ENCODE measurements at regions not wholly inside any gene's neighbourhood (a gene's known extent, or its start where the extent isn't known, plus 50 kb on each side); places are given as distances from the start of the nearest gene placed in this dataset.
A peak's percentile ranks its signal among the peaks of the same experiment; 100 is the strongest.

DNA sequence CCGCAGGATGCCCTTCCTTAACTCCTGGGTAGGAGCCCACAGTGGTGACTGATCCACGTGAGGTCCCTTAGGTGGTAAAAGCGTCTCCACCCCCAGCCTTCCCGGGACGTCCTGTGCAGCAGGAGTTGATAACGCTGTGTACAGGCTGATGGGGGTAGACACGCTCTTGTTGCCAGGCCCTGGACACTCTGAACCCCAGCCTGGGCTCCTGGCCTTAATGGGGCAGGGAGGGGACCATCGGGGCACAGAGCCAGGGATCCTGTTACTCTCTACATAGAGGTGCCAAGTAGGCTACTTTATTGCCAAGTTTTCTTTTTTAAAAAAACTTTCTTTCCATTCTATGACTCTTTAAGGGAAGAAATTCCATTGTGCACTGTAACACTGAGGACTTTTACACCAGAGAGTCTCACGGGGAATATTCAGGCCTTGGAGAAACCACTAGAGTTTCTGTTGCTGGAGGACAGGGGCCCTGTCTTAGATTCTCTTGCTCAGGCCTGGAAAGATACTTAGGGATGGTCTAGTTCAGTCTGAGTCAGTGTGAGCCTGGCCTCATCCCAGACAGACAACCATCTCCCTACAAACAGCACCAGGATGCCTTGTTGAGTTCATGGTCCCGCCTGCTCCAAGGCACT, 104.3 kb upstream of the RNU6-1 start:
- Histone ChIP-seq H3K9ac (ENCODE audit: extremely low read depth, insufficient read length, low read length) (no peak overlapping the region), H3K18ac (ENCODE audit: insufficient read length, low read depth, low read length) (peak overlapping the region; percentile 62), H3K23ac (ENCODE audit: insufficient read length, low read depth, low read length) (no peak overlapping the region), H4K20me1 (ENCODE audit: control insufficient read depth, insufficient read depth, insufficient read length) (no peaks in the 10 kb centered on the region), H3K27me3 (ENCODE audit: insufficient read depth, low read length) (no peaks in the 10 kb centered on the region), H2AK5ac (ENCODE audit: insufficient read length, low read length) (no peak overlapping the region), H3K14ac (ENCODE audit: insufficient read depth, low read length) (no peak overlapping the region), H2BK20ac (ENCODE audit: low read depth, low read length, poor library complexity, severe bottlenecking) (no peak overlapping the region), H2BK5ac (ENCODE audit: insufficient read length, low read length) (no peak overlapping the region), H3K23me2 (ENCODE audit: insufficient read length, low read depth, low read length, poor library complexity, severe bottlenecking) (no peaks in the 10 kb centered on the region), H4K91ac (ENCODE audit: insufficient read length, low read depth, low read length) (no peak overlapping the region), H3K4me2 (ENCODE audit: insufficient read depth, insufficient read length, low read length) (no peak overlapping the region), H3K27ac (ENCODE audit: insufficient read length, low read depth, low read length) (no peak overlapping the region), H3K4ac (ENCODE audit: low read depth, low read length) (no peak overlapping the region), H3K9me3 (ENCODE audit: control insufficient read depth, low read depth, low read length) (no peaks in the 10 kb centered on the region), H3K56ac (ENCODE audit: insufficient read length, low read depth, low read length) (no peak overlapping the region), H2BK12ac (ENCODE audit: insufficient read length, low read depth, low read length) (no peak overlapping the region), H3T11ph (ENCODE audit: low read length) (no peak overlapping the region), H4K8ac (replicated peaks; ENCODE audit: insufficient read length, low read depth, low read length) (no peak overlapping the region), H2BK120ac (ENCODE audit: low read depth, low read length, poor library complexity, severe bottlenecking) (no peak overlapping the region), H3K79me1 (ENCODE audit: insufficient read depth, low read depth, low read length, poor library complexity, severe bottlenecking) (no peaks in the 10 kb centered on the region), H3K4me1 (ENCODE audit: insufficient read depth, low read length) (no peaks in the 10 kb centered on the region), H3K79me2 (ENCODE audit: insufficient read depth, low read length) (no peaks in the 10 kb centered on the region), H2BK15ac (ENCODE audit: low read depth, low read length) (no peak overlapping the region), H4K5ac (ENCODE audit: insufficient read length, low read depth, low read length) (no peak overlapping the region), H2AFZ (ENCODE audit: low read length) (no peak overlapping the region)
- Mint-ChIP-seq H3K27me3 (ENCODE audit: low read depth) (peaks cover 4% of the 10 kb centered on the region), H3K9me3 (peaks cover 3 to 5% of the 10 kb centered on the region in 2 experiments; a peak in 3 of 5 replicates), H3K27ac (no peak overlapping the region), H3K4me1 (peaks cover 24 to 27% of the 10 kb centered on the region in 2 experiments), H3K4me3 (no peak overlapping the region), H3K36me3 (ENCODE audit: insufficient read depth in 1 of 3, low read depth in 3 of 3) (no peaks in the 10 kb centered on the region; a peak in 1 of 7 replicates)
- DNase-seq = no peak
- WGBS (ENCODE audit: extremely low coverage, insufficient read length, low lambda C conversion rate) = no CpG with 5 or more reads among the region's 10 CpGs
- TF ChIP-seq, protein P1, sequence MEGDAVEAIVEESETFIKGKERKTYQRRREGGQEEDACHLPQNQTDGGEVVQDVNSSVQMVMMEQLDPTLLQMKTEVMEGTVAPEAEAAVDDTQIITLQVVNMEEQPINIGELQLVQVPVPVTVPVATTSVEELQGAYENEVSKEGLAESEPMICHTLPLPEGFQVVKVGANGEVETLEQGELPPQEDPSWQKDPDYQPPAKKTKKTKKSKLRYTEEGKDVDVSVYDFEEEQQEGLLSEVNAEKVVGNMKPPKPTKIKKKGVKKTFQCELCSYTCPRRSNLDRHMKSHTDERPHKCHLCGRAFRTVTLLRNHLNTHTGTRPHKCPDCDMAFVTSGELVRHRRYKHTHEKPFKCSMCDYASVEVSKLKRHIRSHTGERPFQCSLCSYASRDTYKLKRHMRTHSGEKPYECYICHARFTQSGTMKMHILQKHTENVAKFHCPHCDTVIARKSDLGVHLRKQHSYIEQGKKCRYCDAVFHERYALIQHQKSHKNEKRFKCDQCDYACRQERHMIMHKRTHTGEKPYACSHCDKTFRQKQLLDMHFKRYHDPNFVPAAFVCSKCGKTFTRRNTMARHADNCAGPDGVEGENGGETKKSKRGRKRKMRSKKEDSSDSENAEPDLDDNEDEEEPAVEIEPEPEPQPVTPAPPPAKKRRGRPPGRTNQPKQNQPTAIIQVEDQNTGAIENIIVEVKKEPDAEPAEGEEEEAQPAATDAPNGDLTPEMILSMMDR (conservative IDR thresholded peaks at IDR 0.05) = no peak
